Mesenchymal stem cell (in vitro differentiated cells and primary cell): ENCODE measurements at regions not wholly inside any gene's neighbourhood (a gene's known extent, or its start where the extent isn't known, plus 50 kb on each side); places are given as distances from the start of the nearest gene placed in this dataset.

Experiments used
- DNase-seq: peaks from one replicate; pipeline ENCODE4 v3.0.0-alpha.2; 2013
- H2AFZ ChIP-seq: one replicate; pipeline ENCODE4 v1.6.1; 2013; ENCODE audit warnings: low read depth, mild to moderate bottlenecking, control low read depth, inconsistent platforms, low read length, moderate library complexity
- H2AK5ac ChIP-seq: 2 replicates; pipeline ENCODE4 v1.6.1; 2013; ENCODE audit warnings: low read length, moderate library complexity, mild to moderate bottlenecking, inconsistent platforms; ENCODE audit not compliant: severe bottlenecking
- H2BK120ac ChIP-seq: one replicate; pipeline ENCODE4 v1.6.1; 2013; ENCODE audit warnings: low read depth, mild to moderate bottlenecking, inconsistent platforms, low read length, moderate library complexity
- H2BK12ac ChIP-seq, 2 experiments: one replicate each; pipeline ENCODE4 v1.6.1; 2013; ENCODE audit warnings: inconsistent platforms in 2 of 2, low read length in 2 of 2, mild to moderate bottlenecking in 2 of 2, moderate library complexity in 2 of 2, control low read depth in 1 of 2
- H2BK15ac ChIP-seq: one replicate; pipeline ENCODE4 v1.6.1; 2013; ENCODE audit warnings: mild to moderate bottlenecking, low read depth, inconsistent platforms; ENCODE audit not compliant: poor library complexity, severe bottlenecking
- H2BK5ac ChIP-seq: 2 replicates; pipeline ENCODE4 v1.6.1; 2013; ENCODE audit warnings: low read depth, mild to moderate bottlenecking, low read length, control low read depth, inconsistent platforms; ENCODE audit not compliant: poor library complexity, severe bottlenecking
- H3K14ac ChIP-seq, 2 experiments: one replicate each; pipeline ENCODE4 v1.6.1; 2013; ENCODE audit warnings: inconsistent platforms in 2 of 2, low read length in 2 of 2, control low read depth in 1 of 2, mild to moderate bottlenecking in 1 of 2, moderate library complexity in 1 of 2
- H3K18ac ChIP-seq, 2 experiments: one replicate each; pipeline ENCODE4 v1.6.1; 2013; ENCODE audit warnings: inconsistent platforms in 2 of 2, low read length in 2 of 2, control low read depth in 1 of 2, low read depth in 1 of 2, mild to moderate bottlenecking in 1 of 2
- H3K23ac ChIP-seq, 2 experiments: one replicate each; pipeline ENCODE4 v1.6.1; 2013; ENCODE audit warnings: inconsistent platforms in 2 of 2, low read length in 2 of 2, mild to moderate bottlenecking in 2 of 2, moderate library complexity in 2 of 2, control low read depth in 1 of 2
- H3K27ac ChIP-seq: 2 replicates; pipeline ENCODE4 v1.5.1; 2013; ENCODE audit warnings: mild to moderate bottlenecking, moderate library complexity, low read length, control low read depth, inconsistent platforms; ENCODE audit not compliant: poor library complexity, severe bottlenecking
- H3K27me3 ChIP-seq, 2 experiments: 2 replicates each; pipeline versions ENCODE4 v1.6.1 to v1.7.0; 2013; ENCODE audit warnings: low read length in 2 of 2, mild to moderate bottlenecking in 2 of 2, moderate library complexity in 2 of 2, control low read depth in 1 of 2, inconsistent platforms in 1 of 2; ENCODE audit not compliant: control insufficient read depth in 1 of 2, insufficient read depth in 1 of 2
- H3K36me3 ChIP-seq, 2 experiments: 2 replicates each; pipeline versions ENCODE4 v1.6.1 to v1.7.0; 2013; ENCODE audit warnings: low read length in 2 of 2, control low read depth in 1 of 2, inconsistent platforms in 1 of 2, low read depth in 1 of 2, mild to moderate bottlenecking in 1 of 2; ENCODE audit not compliant: insufficient read depth in 2 of 2, control insufficient read depth in 1 of 2
- H3K4ac ChIP-seq, 2 experiments: one replicate each; pipeline ENCODE4 v1.6.1; 2013; ENCODE audit warnings: inconsistent platforms in 2 of 2, low read length in 2 of 2, mild to moderate bottlenecking in 2 of 2, moderate library complexity in 2 of 2, control low read depth in 1 of 2, low read depth in 1 of 2
- H3K4me1 ChIP-seq: 2 replicates; pipeline ENCODE4 v1.6.1; 2013; ENCODE audit warnings: low read depth, low read length, control low read depth; ENCODE audit not compliant: control insufficient read depth, insufficient read depth
- H3K4me2 ChIP-seq: 2 replicates; pipeline ENCODE4 v1.6.1; 2013; ENCODE audit warnings: low read length, mild to moderate bottlenecking, inconsistent platforms; ENCODE audit not compliant: poor library complexity, severe bottlenecking
- H3K4me3 ChIP-seq, 2 experiments: 2 replicates each; pipeline versions ENCODE4 v1.5.1 to v1.7.0; 2013; ENCODE audit warnings: low read length in 2 of 2, mild to moderate bottlenecking in 2 of 2, control low read depth in 1 of 2, low read depth in 1 of 2; ENCODE audit not compliant: insufficient read depth in 1 of 2
- H3K79me1 ChIP-seq: replicated peaks from 2 replicates; pipeline ENCODE4 v1.6.1; 2013; ENCODE audit warnings: mild to moderate bottlenecking, control low read depth, low read length, inconsistent platforms; ENCODE audit not compliant: poor library complexity, severe bottlenecking
- H3K9ac ChIP-seq: 2 replicates; pipeline ENCODE4 v1.7.0; 2013; ENCODE audit warnings: mild to moderate bottlenecking, low read length, moderate library complexity
- H3K9me3 ChIP-seq: 2 replicates; pipeline ENCODE4 v1.7.0; 2013; ENCODE audit warnings: mild to moderate bottlenecking, low read length; ENCODE audit not compliant: control insufficient read depth
- H4K8ac ChIP-seq: one replicate; pipeline ENCODE4 v1.6.1; 2013; ENCODE audit warnings: inconsistent platforms, mild to moderate bottlenecking, low read length, moderate library complexity
- H4K91ac ChIP-seq: one replicate; pipeline ENCODE4 v1.6.1; 2013; ENCODE audit warnings: mild to moderate bottlenecking, low read length, inconsistent platforms
- WGBS: methylation state at CpG from one replicate; pipeline ENCODE4 v1.1.7; 2013; ENCODE audit warnings: mixed read lengths; 5-methylcytosine and 5-hydroxymethylcytosine counted together

DNA sequence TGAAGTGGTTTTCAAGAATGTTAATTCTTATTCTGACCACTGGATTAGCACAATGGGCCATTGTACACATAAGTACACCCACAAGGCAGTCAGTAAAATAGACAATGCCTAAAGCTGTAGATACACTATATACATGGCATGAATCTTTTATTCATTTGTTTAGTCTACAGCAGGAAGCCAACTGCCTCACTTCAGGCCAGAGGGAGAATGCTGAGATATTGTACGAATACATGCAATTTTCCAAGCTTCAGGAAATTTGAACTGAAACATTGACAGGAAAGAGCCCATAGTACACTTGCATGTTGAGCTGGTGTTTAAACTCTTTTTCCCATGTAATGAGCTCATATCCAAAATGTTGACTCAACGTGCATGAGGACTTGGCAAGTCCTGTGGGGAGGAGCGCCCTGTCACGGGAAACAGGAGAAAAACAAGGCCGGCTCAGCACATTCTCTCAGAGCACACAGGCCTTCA is 111.6 kb upstream of the CYP1B1 start:
- Histone ChIP-seq H3K18ac (no peak overlapping the region), H2BK120ac (no peak overlapping the region)

DNA sequence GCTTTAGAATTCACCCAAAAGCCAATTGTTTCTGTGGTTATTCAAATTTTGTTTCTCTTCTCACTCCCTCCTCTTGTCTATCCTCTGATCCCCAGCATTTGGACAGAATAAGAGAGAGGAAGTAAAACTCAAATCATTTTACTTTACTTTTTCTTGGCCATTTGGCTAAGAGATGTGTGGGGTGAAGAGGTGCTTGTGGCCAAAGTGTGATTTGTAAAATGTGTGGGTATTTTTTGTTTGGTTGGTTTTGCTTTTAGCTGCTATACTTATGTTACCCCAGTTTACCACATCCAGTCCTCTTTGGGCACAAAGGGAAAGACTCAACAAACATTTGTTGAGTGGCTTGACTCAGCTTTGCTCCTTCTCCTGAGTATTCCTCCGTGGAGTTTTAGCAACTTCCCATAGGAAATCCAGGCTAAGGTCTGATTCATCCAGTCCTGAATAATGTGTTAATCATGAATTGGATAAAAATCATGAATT is 109.1 kb upstream of the CYP1B1 start:
- no peak overlapping the region for H3K14ac ChIP-seq

More for the DNA sequence above, 111.6 kb upstream of the CYP1B1 start:
- Histone ChIP-seq H4K91ac (no peak overlapping the region), H3K23ac (no peak overlapping the region), H3K4ac (peak overlapping the region in 1 of 2 experiments; percentile 20), H3K9me3 (no peaks in the 10 kb centered on the region), H3K4me1 (peaks cover 5% of the 10 kb centered on the region), H3K4me2 (no peak overlapping the region), H3K9ac (peak overlapping the region; percentile 83), H2BK12ac (no peak overlapping the region), H2BK15ac (no peak overlapping the region), H2BK5ac (no peak overlapping the region), H3K79me1 (no peaks in the 10 kb centered on the region), H3K27ac (peak overlapping the region; percentile 8), H2AFZ (no peak overlapping the region), H4K8ac (no peak overlapping the region), H3K27me3 (no peaks in the 10 kb centered on the region), H3K4me3 (no peak overlapping the region), H3K14ac (no peak overlapping the region), H2AK5ac (no peak overlapping the region), H3K36me3 (no peaks in the 10 kb centered on the region)
- 67% methylated on average over 4 of the region's 5 CpGs for WGBS
- DNase-seq: peak; percentile 70

DNA sequence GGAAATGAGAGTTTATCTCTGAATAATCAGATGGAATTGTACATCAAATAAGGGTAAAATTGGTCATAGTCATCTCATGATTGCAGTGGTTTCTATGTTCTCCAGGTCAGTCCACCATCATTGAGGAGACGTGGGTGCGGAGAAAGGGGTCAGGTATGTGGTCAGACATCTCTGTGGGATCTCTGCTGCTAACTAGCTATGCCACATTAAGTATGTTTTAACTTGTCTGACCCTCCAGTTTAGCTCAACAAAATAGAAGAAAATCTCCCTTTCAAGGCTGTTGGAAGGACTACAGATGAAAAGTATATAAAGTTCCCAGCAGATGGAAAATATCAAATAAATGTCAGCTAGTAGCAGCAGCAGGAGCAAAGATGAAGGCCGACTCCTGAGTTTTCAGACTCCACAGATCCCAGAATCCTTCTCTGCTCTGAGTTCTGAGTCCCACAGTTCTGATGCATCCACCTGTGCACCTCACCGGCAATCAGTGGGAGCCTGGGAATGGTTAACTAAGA is 106.6 kb upstream of the CYP1B1 start:
- Histone ChIP-seq H3K9me3 (no peaks in the 10 kb centered on the region), H2AFZ (no peak overlapping the region), H3K4me3 (no peak overlapping the region), H3K27me3 (no peaks in the 10 kb centered on the region), H2BK12ac (no peak overlapping the region), H3K23ac (no peak overlapping the region), H2BK15ac (no peak overlapping the region), H3K4ac (no peak overlapping the region), H3K27ac (peak overlapping the region; percentile 9), H3K14ac (no peak overlapping the region), H2BK5ac (no peak overlapping the region), H2AK5ac (peak overlapping the region; percentile 38), H3K36me3 (no peaks in the 10 kb centered on the region), H2BK120ac (no peak overlapping the region), H3K79me1 (no peaks in the 10 kb centered on the region), H3K4me1 (peaks cover 2% of the 10 kb centered on the region), H3K18ac (no peak overlapping the region), H3K4me2 (no peak overlapping the region), H3K9ac (no peak overlapping the region), H4K91ac (no peak overlapping the region), H4K8ac (no peak overlapping the region)
- no peak for DNase-seq
- 100% methylated on average over 2 of the region's 4 CpGs for WGBS

More for the DNA sequence above, 109.1 kb upstream of the CYP1B1 start:
- H3K36me3 ChIP-seq: no peaks in the 10 kb centered on the region
- H3K18ac ChIP-seq: no peak overlapping the region
- no peaks in the 10 kb centered on the region for H3K9me3 ChIP-seq
- H2AFZ ChIP-seq: no peak overlapping the region
- DNase-seq: peak; percentile 40
- WGBS: no CpG with 5 or more reads among the region's 1 CpG
- peaks cover 5% of the 10 kb centered on the region for H3K4me1 ChIP-seq
- H2BK120ac ChIP-seq: no peak overlapping the region
- H2BK12ac ChIP-seq: no peak overlapping the region
- H3K23ac ChIP-seq: no peak overlapping the region
- H2BK15ac ChIP-seq: no peak overlapping the region
- no peak overlapping the region for H2BK5ac ChIP-seq
- no peak overlapping the region for H3K27ac ChIP-seq
- H3K9ac ChIP-seq: peak overlapping the region; percentile 70
- H3K4ac ChIP-seq: no peak overlapping the region
- no peaks in the 10 kb centered on the region for H3K79me1 ChIP-seq
- H3K4me2 ChIP-seq: no peak overlapping the region
- H2AK5ac ChIP-seq: no peak overlapping the region
- H3K27me3 ChIP-seq: no peaks in the 10 kb centered on the region
- no peak overlapping the region for H4K8ac ChIP-seq
- no peak overlapping the region for H3K4me3 ChIP-seq
- no peak overlapping the region for H4K91ac ChIP-seq

DNA sequence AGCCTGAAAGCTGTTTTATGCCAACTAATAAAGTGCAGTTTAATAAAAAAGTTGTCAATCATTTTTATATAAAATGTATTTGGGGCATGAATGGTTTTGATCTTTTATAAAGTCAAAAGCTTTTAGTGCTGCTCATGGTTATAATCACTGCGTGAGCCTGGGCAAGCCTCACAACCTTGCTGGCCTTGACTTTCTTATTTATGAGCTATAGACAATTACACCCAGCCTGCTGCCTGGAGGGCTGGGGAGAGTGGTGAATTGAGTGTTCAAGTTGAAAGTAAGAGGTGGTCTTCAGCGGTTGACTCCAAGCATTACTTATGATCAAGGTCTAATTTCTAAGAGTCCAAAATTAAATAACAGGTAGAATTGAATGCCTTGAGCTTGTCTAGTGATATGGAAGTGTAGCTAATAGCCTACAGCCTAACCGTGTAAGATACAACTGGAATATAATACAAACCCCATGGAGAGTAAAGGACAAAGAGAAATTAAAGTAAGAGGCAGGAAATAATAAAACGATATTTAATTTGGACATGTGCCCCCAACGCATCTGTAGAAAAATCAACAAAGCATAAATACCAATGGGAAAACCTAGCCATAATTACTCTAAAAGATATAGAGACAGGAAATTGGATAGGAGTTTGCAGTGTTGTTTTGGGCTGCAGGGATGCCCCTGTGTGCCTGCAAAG is 106.0 kb upstream of the CYP1B1 start:
- DNase-seq: no peak
- H3K27me3 ChIP-seq: no peaks in the 10 kb centered on the region
- WGBS: 100% methylated on average over 2 of the region's 5 CpGs

More for the DNA sequence above, 106.0 kb upstream of the CYP1B1 start:
- no peak overlapping the region for H2AFZ ChIP-seq
- H2BK12ac ChIP-seq: no peak overlapping the region
- no peak overlapping the region for H3K4me3 ChIP-seq
- no peak overlapping the region for H4K91ac ChIP-seq
- peak overlapping the region; percentile 60 for H2AK5ac ChIP-seq
- no peak overlapping the region for H2BK5ac ChIP-seq
- H3K9ac ChIP-seq: no peak overlapping the region
- H3K14ac ChIP-seq: no peak overlapping the region
- no peaks in the 10 kb centered on the region for H3K9me3 ChIP-seq
- H3K18ac ChIP-seq: no peak overlapping the region
- H3K23ac ChIP-seq: no peak overlapping the region
- H2BK120ac ChIP-seq: no peak overlapping the region
- H3K4me2 ChIP-seq: no peak overlapping the region
- no peak overlapping the region for H3K27ac ChIP-seq
- no peaks in the 10 kb centered on the region for H3K79me1 ChIP-seq
- no peak overlapping the region for H3K4ac ChIP-seq
- no peak overlapping the region for H4K8ac ChIP-seq
- H3K36me3 ChIP-seq: no peaks in the 10 kb centered on the region
- no peak overlapping the region for H2BK15ac ChIP-seq
- peaks cover 2% of the 10 kb centered on the region for H3K4me1 ChIP-seq
